Gastroesophageal sphincter (tissue), 4 donors: ENCODE measurements at regions not wholly inside any gene's neighbourhood (a gene's known extent, or its start where the extent isn't known, plus 50 kb on each side); places are given as distances from the start of the nearest gene placed in this dataset.

Experiments
- ATAC-seq: fragments of 150-250 bp; one replicate; pipeline ENCODE4 v1.9.1; 2016; ENCODE audit warnings: mild to moderate bottlenecking, moderate library complexity
- H3K27ac ChIP-seq, 4 donors: fragments of 200-600 bp; sonication (generic) in 3 of 4; 1 replicate in 3 of 4; 2 replicates in 1 of 4; pipeline ENCODE4 v1.5.1; 2016 to 2019
- H3K27me3 ChIP-seq: fragments of 200-600 bp; sonication (generic); one replicate; pipeline ENCODE4 v1.5.1; 2019
- H3K36me3 ChIP-seq, 2 donors: fragments of 200-600 bp; sonication (generic); one replicate each; pipeline ENCODE4 v1.5.1; 2019; ENCODE audit warnings: control low read depth in 1 of 2
- H3K4me1 ChIP-seq, 3 donors: fragments of 200-600 bp; sonication (generic); 1 replicate in 2 of 3; 2 replicates in 1 of 3; pipeline ENCODE4 v1.5.1; 2016 to 2019; ENCODE audit warnings: control low read depth in 2 of 3
- H3K4me3 ChIP-seq, 2 donors: fragments of 200-600 bp; sonication (generic); one replicate each; pipeline ENCODE4 v1.5.1; 2019; ENCODE audit warnings: mild to moderate bottlenecking in 1 of 2, moderate library complexity in 1 of 2
- H3K9me3 ChIP-seq, 3 donors: fragments of 200-600 bp; sonication (generic); one replicate each; pipeline ENCODE4 v1.5.1; 2017 to 2019; ENCODE audit warnings: control low read depth in 2 of 3
- CTCF ChIP-seq, 4 experiments: fragments of 200-600 bp in 2 of 4; fragments of 450-650 bp in 2 of 4; sonication (generic) in 1 of 4; IDR thresholded peaks; one replicate each; pipeline ENCODE4 v1.5.1; 2017 to 2019; ENCODE audit warnings: antibody characterized with exemption in 4 of 4, mild to moderate bottlenecking in 2 of 4, moderate library complexity in 2 of 4
- EP300 ChIP-seq: sonication (generic); formaldehyde crosslinking; IDR thresholded peaks from one replicate; pipeline ENCODE4 v1.6.1; 2017; ENCODE audit warnings: antibody characterized with exemption, mild to moderate bottlenecking
- POLR2A ChIP-seq, 2 donors: fragments of 450-650 bp; IDR thresholded peaks; one replicate each; pipeline ENCODE4 v1.6.1; 2017; ENCODE audit warnings: antibody characterized with exemption in 2 of 2, mild to moderate bottlenecking in 2 of 2, moderate library complexity in 1 of 2
- POLR2AphosphoS5 ChIP-seq: sonication (generic); formaldehyde crosslinking; IDR thresholded peaks from one replicate; pipeline ENCODE4 v1.6.1; 2017; ENCODE audit warnings: antibody characterized with exemption
- WGBS, 2 donors: methylation state at CpG; one replicate each; pipeline ENCODE4 v1.1.5; 2018; ENCODE audit warnings: low coverage in 1 of 2; 5-methylcytosine and 5-hydroxymethylcytosine counted together

GRCh38 chr13:54999399-54999907, 1970.8 kb downstream of the OLFM4 start:
- H3K4me1 ChIP-seq, result no peaks in the 10 kb centered on the region
- no peak overlapping the region for H3K4me3 ChIP-seq
- H3K27me3 ChIP-seq, result no peaks in the 10 kb centered on the region
- H3K27ac ChIP-seq, result no peak overlapping the region
- TF ChIP-seq POLR2A (IDR thresholded peaks at IDR 0.05) (no peak), POLR2AphosphoS5 (no peak), CTCF (IDR thresholded peaks at IDR 0.05) (no peak), EP300 (no peak)
- no peaks in the 10 kb centered on the region for H3K36me3 ChIP-seq
- WGBS, 2 donors, result 83 to 87% methylated on average over 2 of the region's 2 CpGs
- H3K9me3 ChIP-seq, result no peaks in the 10 kb centered on the region
- no peak for ATAC-seq

GRCh38 chr13:55000043-55000442, 1971.4 kb downstream of the OLFM4 start:
- H3K27ac ChIP-seq, result no peak overlapping the region
- no peaks in the 10 kb centered on the region for H3K27me3 ChIP-seq
- no peak for ATAC-seq
- no peaks in the 10 kb centered on the region for H3K4me1 ChIP-seq
- no peaks in the 10 kb centered on the region for H3K36me3 ChIP-seq
- 56 to 87% methylated on average over 1 to 3 of the region's 3 CpGs for WGBS, 2 donors
- H3K9me3 ChIP-seq, result no peaks in the 10 kb centered on the region
- no peak for TF ChIP-seq EP300
- no peak for TF ChIP-seq CTCF (IDR thresholded peaks at IDR 0.05)
- no peak for TF ChIP-seq POLR2AphosphoS5
- TF ChIP-seq POLR2A (IDR thresholded peaks at IDR 0.05), result no peak
- H3K4me3 ChIP-seq, result no peak overlapping the region

- Histone ChIP-seq H3K4me3 (no peak overlapping the region), H3K27me3 (no peaks in the 10 kb centered on the region), H3K9me3 (no peaks in the 10 kb centered on the region), H3K36me3 (no peaks in the 10 kb centered on the region), H3K4me1 (no peaks in the 10 kb centered on the region), H3K27ac (no peak overlapping the region)
- TF ChIP-seq EP300 (no peak), POLR2A (IDR thresholded peaks at IDR 0.05) (no peak), POLR2AphosphoS5 (no peak), CTCF (IDR thresholded peaks at IDR 0.05) (no peak)
- no peak for ATAC-seq
- 79 to 83% methylated on average over 1 to 5 of the region's 5 CpGs for WGBS, 2 donors
Measured at GRCh38 chr13:55000844-55001243, 1972.2 kb downstream of the OLFM4 start.

- ATAC-seq, result no peak
- Histone ChIP-seq H3K36me3 (no peaks in the 10 kb centered on the region), H3K4me1 (no peaks in the 10 kb centered on the region), H3K4me3 (no peak overlapping the region), H3K9me3 (no peaks in the 10 kb centered on the region), H3K27ac (no peak overlapping the region), H3K27me3 (no peaks in the 10 kb centered on the region)
- 72 to 75% methylated on average over 2 of the region's 2 CpGs for WGBS, 2 donors
- TF ChIP-seq CTCF (IDR thresholded peaks at IDR 0.05), result no peak
- TF ChIP-seq EP300, result no peak
- no peak for TF ChIP-seq POLR2A (IDR thresholded peaks at IDR 0.05)
- TF ChIP-seq POLR2AphosphoS5, result no peak
Measured at GRCh38 chr13:55001881-55002280, 1973.3 kb downstream of the OLFM4 start.

GRCh38 chr13:55007681-55008080, 1979.1 kb downstream of the OLFM4 start:
- H3K36me3 ChIP-seq, result no peaks in the 10 kb centered on the region
- TF ChIP-seq POLR2A (IDR thresholded peaks at IDR 0.05) (no peak), CTCF (IDR thresholded peaks at IDR 0.05) (no peak), POLR2AphosphoS5 (no peak), EP300 (no peak)
- no peak for ATAC-seq
- no peak overlapping the region for H3K27ac ChIP-seq
- no peaks in the 10 kb centered on the region for H3K4me1 ChIP-seq
- no peak overlapping the region for H3K4me3 ChIP-seq
- H3K27me3 ChIP-seq, result no peaks in the 10 kb centered on the region
- H3K9me3 ChIP-seq, result no peaks in the 10 kb centered on the region
- 14 to 29% methylated on average over 1 of the region's 2 CpGs for WGBS, 2 donors
